SKM-1 treated with dmso at 0.1 percent for 144 hours (cell line): ENCODE measurements at regions not wholly inside any gene's neighbourhood (a gene's known extent, or its start where the extent isn't known, plus 50 kb on each side); places are given as distances from the start of the nearest gene placed in this dataset.

Experiments used
- DNase-seq: peaks from one replicate; lab custom pipeline; 2025; ENCODE audit not compliant: unreplicated experiment; lab: John Stamatoyannopoulos, UW

DNA sequence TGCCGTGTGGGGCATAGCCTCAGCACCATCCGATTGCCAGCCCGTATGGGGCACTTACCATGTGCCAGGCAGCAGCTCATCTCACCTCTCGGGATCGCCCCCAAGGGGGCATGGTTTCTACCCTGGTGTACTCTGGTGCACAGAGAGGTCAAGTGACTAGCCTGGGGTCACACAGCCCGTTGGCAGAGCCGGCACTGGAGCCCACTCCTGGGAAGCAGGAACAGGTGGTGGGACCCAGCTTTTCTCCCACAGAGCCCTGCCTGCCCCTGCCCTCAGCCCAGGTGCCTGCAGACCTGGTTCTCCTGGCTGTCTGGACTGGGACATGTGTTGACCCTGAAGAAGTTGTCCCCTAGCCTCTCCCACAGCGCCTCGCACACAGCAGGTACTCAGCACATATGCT lies 141.8 kb upstream of the CIBAR2 start:
- DNase-seq, result no peak

DNA sequence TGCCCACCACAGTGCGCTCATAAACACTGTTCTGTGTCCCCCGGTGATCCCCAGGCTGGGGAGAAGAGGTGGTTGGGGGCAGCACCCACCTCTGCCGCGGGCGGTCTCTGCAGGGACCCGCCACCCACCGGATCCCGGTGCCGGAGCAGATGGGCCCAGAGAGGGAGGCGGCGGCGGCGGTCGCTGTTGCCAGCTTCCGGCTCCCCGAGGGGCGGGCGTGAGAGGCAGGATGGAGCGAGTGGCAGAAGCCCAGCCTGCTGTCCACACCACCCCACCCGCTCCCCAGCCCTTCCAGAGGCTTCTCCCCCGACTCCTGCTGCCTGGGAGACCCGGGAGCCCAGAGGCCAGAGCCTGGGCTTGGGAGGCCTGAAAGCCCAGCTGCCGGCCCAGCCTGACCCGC lies 142.6 kb upstream of the CIBAR2 start:
- no peak for DNase-seq

DNA sequence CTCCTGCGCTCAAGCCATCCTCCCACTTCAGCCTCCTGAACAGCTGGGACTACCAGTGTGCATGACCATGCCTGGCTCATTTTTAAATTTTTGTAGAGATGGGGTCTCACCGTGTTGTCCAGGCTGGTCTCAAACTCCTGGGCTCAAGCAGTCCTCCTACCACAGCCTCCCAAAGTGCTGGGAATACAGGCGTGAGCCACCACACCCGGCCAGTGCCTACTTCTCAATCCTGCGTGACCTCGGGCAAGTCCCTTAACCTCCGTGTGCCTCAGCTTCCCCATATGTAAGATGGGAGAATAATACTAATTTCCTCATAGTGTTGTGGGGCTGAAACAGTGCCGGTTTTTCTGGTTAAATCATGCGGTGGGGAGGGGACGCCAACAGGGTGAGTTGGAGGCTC lies 143.5 kb upstream of the CIBAR2 start:
- DNase-seq, result no peak

GRCh38 chr16:85256190-85256739 lies 144.0 kb upstream of the CIBAR2 start:
- no peak for DNase-seq

DNA sequence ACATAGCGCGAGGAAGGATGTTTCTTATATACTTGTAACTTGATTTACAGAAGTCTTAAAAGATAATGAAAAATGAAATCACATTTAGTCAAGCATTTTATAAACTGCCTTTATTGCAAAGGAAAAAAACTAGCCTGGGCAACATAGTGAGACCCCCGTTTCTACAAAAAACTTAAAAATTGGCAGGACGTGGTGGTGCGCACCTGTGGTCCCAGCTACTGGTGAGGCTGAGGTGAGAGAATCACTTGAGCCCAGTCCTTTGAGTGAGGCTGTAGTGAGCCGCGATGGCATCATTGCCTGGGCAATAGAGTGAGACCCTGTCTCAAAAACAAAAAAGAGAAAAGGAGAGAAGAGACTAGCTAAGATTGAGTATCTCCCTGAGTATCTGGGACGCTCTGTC lies 145.2 kb upstream of the CIBAR2 start:
- no peak for DNase-seq

GRCh38 chr16:85258166-85258565 lies 145.9 kb upstream of the CIBAR2 start:
- no peak for DNase-seq

- no peak for DNase-seq
These were observed 146.4 kb upstream of the CIBAR2 start for GRCh38 chr16:85258629-85259028.

GRCh38 chr16:85259115-85259831 lies 147.0 kb upstream of the CIBAR2 start:
- DNase-seq, result no peak

DNA sequence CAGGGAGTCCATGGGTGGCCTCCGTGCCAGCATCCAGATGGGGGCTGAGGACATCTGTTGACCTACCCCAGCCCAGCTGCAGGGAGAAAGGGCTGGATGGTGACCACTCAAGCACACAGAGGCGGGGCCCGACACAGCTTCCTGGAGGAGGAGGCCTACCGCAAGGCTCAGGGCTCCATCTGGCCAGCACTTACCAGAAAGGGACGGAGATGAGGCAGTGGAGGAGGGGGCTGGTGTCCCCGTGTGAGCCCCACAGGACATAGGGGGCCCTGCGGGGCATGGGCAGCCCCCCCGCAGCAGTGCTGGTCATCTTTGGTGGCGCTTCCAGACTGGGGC lies 147.5 kb upstream of the CIBAR2 start:
- DNase-seq, result no peak

DNA sequence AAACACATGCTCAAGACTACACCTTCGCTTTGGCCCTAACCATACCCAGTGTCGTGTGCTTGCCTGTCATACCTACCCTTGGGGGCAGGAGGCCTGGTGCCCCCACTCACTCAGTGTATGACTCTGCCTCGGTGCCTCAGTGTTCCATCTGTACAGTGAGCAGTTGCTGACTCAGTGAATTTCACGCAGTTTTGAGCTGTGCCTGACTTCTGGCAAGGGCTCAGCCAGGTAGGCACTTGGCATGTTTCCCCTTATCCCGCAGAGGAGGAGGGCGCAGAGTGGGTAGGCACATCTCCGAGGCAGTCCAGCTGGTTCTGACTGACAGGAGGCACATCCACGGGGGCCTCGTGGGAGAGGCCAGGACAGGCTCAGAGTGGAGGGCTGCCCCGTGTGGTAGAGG lies 148.9 kb upstream of the CIBAR2 start:
- no peak for DNase-seq

- no peak for DNase-seq
These were observed 149.6 kb upstream of the CIBAR2 start for GRCh38 chr16:85261657-85262557.

DNA sequence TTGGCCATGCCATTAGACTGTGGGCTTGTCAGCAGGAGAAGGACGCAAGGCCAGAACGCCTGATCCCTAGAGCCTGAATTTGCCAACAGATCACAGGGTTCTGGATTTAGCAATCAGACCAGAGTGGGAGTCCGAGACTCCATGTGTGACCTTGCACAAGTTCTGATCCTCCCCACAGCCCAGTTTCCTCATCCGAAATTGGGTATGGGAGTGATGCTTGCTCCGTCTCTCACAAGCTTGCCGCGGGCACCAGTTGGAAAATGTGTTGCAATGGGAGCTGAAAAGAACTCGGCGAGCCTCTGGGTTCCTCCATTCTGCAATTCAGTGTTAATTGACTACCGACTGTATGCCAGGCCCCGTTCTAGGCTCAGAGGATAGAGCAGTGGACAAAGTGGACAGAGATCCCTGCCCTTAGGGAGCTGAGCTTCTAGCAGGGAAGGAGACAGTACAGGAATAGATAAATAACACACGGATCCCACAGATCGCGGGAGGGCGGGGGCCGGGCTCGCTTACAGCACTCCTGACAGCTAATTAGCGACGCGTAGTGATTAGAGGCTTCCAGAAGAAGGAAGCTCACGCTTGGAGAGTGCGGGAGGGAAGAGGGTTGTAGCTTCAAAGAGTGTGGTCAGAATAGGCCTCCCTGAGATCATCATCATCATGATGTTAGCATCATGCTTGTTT lies 150.4 kb upstream of the CIBAR2 start:
- DNase-seq, result peak; percentile 28

GRCh38 chr16:85263239-85263585 lies 150.9 kb upstream of the CIBAR2 start:
- no peak for DNase-seq

- DNase-seq, result no peak
These were observed 152.5 kb upstream of the CIBAR2 start for GRCh38 chr16:85264752-85265151.

GRCh38 chr16:85265161-85265784 lies 153.0 kb upstream of the CIBAR2 start:
- no peak for DNase-seq

DNA sequence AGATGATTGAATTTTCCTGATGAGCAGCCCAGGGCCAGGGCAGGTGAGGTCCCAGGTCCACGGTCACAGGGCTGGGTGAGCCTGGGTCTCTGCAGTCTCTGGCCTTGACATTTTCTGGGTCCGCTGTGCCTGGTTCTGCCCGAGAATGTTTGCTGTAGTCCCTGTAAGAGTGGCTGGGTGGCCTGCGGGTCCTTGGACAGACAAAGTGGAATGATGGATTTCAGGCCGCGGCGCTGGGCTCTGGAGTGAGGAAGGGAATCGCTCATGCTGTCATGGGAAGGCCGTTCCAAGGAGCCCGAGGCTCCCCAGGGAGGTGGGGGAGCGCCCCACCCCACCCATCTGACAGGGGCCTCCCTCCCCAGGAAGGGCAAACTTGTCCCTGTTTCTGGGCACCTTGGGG lies 153.5 kb upstream of the CIBAR2 start:
- DNase-seq, result no peak

DNA sequence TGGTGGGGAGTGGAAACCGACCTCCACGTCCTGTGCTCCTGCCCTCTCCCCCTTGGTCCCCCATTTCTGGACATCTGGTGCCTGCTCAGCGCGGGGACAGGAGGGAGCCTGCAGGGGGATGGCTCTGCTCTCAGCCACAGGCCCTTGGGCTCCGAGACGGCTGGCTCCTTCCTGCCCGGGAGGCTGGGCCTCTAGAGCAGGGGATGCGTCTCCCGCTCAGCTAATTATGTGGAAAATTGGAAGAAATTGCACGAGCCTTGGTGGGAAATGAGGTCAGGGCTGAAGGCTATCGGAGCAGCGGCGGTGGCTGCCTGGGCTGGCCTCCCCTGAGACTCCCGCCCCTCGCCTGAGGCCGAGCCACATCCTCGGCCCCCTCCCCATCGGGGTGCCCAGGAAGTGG lies 154.6 kb upstream of the CIBAR2 start:
- no peak for DNase-seq

DNA sequence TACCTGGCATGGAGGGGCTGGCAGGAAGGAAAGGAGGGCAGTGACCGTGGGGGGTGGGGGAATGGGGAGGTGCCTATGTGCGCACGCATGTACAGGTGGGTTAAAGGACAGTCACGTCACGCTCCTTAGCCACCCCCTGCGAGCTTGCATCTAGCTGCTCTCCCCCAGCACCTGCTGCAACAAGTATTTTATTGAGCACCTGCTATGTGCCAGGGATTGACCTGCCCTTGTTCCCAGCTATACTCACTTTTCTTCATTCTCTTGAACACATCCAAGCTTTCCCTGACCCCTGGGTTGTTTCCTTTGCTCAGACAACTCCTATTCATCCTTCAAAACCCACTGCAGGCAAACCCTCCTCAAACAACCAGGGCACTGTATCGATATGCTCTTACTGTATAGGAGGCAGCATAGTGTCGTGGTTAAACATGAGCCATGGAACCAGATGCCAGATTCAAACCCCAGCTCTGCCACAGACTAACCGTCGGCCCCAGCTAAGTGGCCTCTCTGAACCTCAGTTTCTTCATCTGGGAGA lies 155.2 kb upstream of the CIBAR2 start:
- DNase-seq, result no peak

- DNase-seq, result no peak
These were observed 156.9 kb upstream of the CIBAR2 start for GRCh38 chr16:85269165-85269564.

GRCh38 chr16:85270374-85270773 lies 158.1 kb upstream of the CIBAR2 start:
- no peak for DNase-seq

DNA sequence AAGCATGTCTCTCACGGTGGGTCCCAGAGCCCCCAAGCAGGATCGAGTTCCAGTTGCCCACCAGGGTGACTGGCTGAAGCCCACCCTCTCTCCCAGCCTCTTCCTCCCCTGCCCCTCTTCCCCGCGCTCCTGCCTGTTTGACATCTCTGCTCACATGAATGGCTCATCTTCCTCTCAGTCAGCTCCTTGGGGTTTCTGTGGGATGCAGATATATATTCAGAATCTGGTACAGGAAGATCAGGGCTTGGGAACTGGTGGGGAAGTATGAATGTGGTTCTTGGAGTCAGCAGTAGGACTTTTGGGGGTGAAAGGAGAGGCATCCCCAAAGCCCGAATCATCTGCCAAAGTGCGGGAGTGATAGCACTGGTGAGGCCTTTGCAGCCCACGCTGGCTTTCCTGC lies 158.9 kb upstream of the CIBAR2 start:
- no peak for DNase-seq
